ENCODE measurements at regions not wholly inside any gene's neighbourhood (a gene's known extent, or its start where the extent isn't known, plus 50 kb on each side); places are given as distances from the start of the nearest gene placed in this dataset.

- TF ChIP-seq CTCF (IDR thresholded peaks at IDR 0.05 in 4 of 5, conservative IDR thresholded peaks at IDR 0.05 in 1 of 5), result no peak
- TF ChIP-seq POLR2A (IDR thresholded peaks at IDR 0.05), result no peak
These were observed 1148.4 kb downstream of the EFNA5 start for GRCh38 chr5:106522296-106522695.
